MM.1S (cell line): ENCODE measurements at regions not wholly inside any gene's neighbourhood (a gene's known extent, or its start where the extent isn't known, plus 50 kb on each side); places are given as distances from the start of the nearest gene placed in this dataset.

ENCODE experiments used
- DNase-seq: peaks from one replicate; pipeline ENCODE4 v3.0.0-alpha.2; 2015
- H2AFZ ChIP-seq: fragments of 300-600 bp; sonication (generic); 2 replicates; pipeline ENCODE4 v1.6.0; 2016; ENCODE audit warnings: antibody characterized with exemption, low read length
- H3F3A ChIP-seq: fragments of 300-600 bp; sonication (generic); 2 replicates; pipeline ENCODE4 v1.6.1; 2016; ENCODE audit warnings: mild to moderate bottlenecking, antibody characterized with exemption, low read length, moderate library complexity, mixed read lengths; ENCODE audit not compliant: insufficient read depth
- H3K27ac ChIP-seq: fragments of 300-600 bp; sonication (generic); 2 replicates; pipeline ENCODE4 v1.5.1; 2016; ENCODE audit warnings: mild to moderate bottlenecking, low read length
- H3K27me3 ChIP-seq: fragments of 300-600 bp; sonication (generic); replicated peaks from 2 replicates; pipeline ENCODE4 v1.6.0; 2016; ENCODE audit warnings: low read length; ENCODE audit not compliant: insufficient read depth
- H3K36me3 ChIP-seq: fragments of 300-600 bp; sonication (generic); replicated peaks from 2 replicates; pipeline ENCODE4 v1.6.1; 2016; ENCODE audit warnings: mild to moderate bottlenecking, low read length, mixed read lengths; ENCODE audit not compliant: insufficient read depth
- H3K4me1 ChIP-seq: fragments of 300-600 bp; sonication (generic); 2 replicates; pipeline ENCODE4 v1.6.1; 2016; ENCODE audit warnings: low read length, mixed read lengths
- H3K4me2 ChIP-seq: fragments of 300-600 bp; sonication (generic); 2 replicates; pipeline ENCODE4 v1.6.0; 2016; ENCODE audit warnings: low read depth, low read length
- H3K4me3 ChIP-seq: fragments of 300-600 bp; sonication (generic); 2 replicates; pipeline ENCODE4 v1.5.1; 2016; ENCODE audit warnings: low read length, mixed read lengths
- H3K79me2 ChIP-seq: fragments of 300-600 bp; sonication (generic); 2 replicates; pipeline ENCODE4 v1.6.1; 2016; ENCODE audit warnings: mixed run types, low read length, mixed read lengths
- H3K9ac ChIP-seq: fragments of 300-600 bp; sonication (generic); 2 replicates; pipeline ENCODE4 v1.6.1; 2016; ENCODE audit warnings: low read length, mixed read lengths
- H3K9me2 ChIP-seq: fragments of 300-600 bp; sonication (generic); replicated peaks from 2 replicates; pipeline ENCODE4 v1.6.1; 2016; ENCODE audit warnings: mild to moderate bottlenecking, low read length, mixed read lengths; ENCODE audit not compliant: insufficient read depth
- H3K9me3 ChIP-seq: fragments of 300-600 bp; sonication (generic); replicated peaks from 2 replicates; pipeline ENCODE4 v1.6.1; 2016; ENCODE audit warnings: mild to moderate bottlenecking, low read length, mixed read lengths; ENCODE audit not compliant: insufficient read depth
- H4K20me1 ChIP-seq: fragments of 300-600 bp; sonication (generic); 2 replicates; pipeline ENCODE4 v1.6.1; 2016; ENCODE audit warnings: mild to moderate bottlenecking, low read length, moderate library complexity, mixed read lengths; ENCODE audit not compliant: insufficient read depth
- CTCF ChIP-seq: fragments of 300-600 bp; sonication (generic); IDR thresholded peaks from 2 replicates; pipeline ENCODE4 v1.5.1; 2016; ENCODE audit warnings: antibody characterized with exemption, low read length, mixed read lengths
- EZH2 ChIP-seq: fragments of 300-600 bp; sonication (generic); optimal IDR thresholded peaks from 2 replicates; pipeline ENCODE3; 2017; ENCODE audit warnings: low read depth, mild to moderate bottlenecking, antibody characterized with exemption, low read length, mixed read lengths
- EZH2phosphoT487 ChIP-seq: fragments of 300-600 bp; sonication (generic); IDR thresholded peaks from 2 replicates; pipeline ENCODE4 v1.6.1; 2018; ENCODE audit warnings: antibody characterized with exemption, low read length

- DNase-seq = no peak
- Histone ChIP-seq H3K27me3 (no peaks in the 10 kb centered on the region), H4K20me1 (no peaks in the 10 kb centered on the region), H3K4me1 (no peaks in the 10 kb centered on the region), H3K9me2 (no peaks in the 10 kb centered on the region), H3K36me3 (no peaks in the 10 kb centered on the region), H3K9ac (no peak overlapping the region), H3F3A (no peaks in the 10 kb centered on the region), H3K9me3 (no peaks in the 10 kb centered on the region), H3K27ac (no peak overlapping the region), H3K79me2 (no peaks in the 10 kb centered on the region), H2AFZ (no peak overlapping the region), H3K4me3 (no peak overlapping the region), H3K4me2 (no peak overlapping the region)
- TF ChIP-seq CTCF (no peak), EZH2 (no peak), EZH2phosphoT487 (no peak)
Measured at GRCh38 chr12:58521796-58522195, 398.5 kb downstream of the LRIG3 start.

- H3K4me1 ChIP-seq = no peaks in the 10 kb centered on the region
- TF ChIP-seq EZH2phosphoT487 (no peak), CTCF (no peak), EZH2 (no peak)
- DNase-seq = no peak
Measured at GRCh38 chr12:58523360-58523759, 396.9 kb downstream of the LRIG3 start.

GRCh38 chr12:58528271-58528670, 392.0 kb downstream of the LRIG3 start:
- H3K9me3 ChIP-seq = no peaks in the 10 kb centered on the region
- H4K20me1 ChIP-seq = no peaks in the 10 kb centered on the region
- no peak overlapping the region for H3K27ac ChIP-seq
- H3K79me2 ChIP-seq = no peaks in the 10 kb centered on the region
- H3K36me3 ChIP-seq = no peaks in the 10 kb centered on the region
- no peaks in the 10 kb centered on the region for H3K27me3 ChIP-seq
- no peak overlapping the region for H3K4me2 ChIP-seq
- 0 out of 2 replicates have a peak, but pooled peaks cover 8% of the 10 kb centered on the region for H3F3A ChIP-seq
- no peak overlapping the region for H3K9ac ChIP-seq
- H3K4me1 ChIP-seq = peaks cover 19% of the 10 kb centered on the region
- no peak overlapping the region for H3K4me3 ChIP-seq
- no peak for DNase-seq
- TF ChIP-seq CTCF = no peak
- no peak for TF ChIP-seq EZH2
- TF ChIP-seq EZH2phosphoT487 = no peak
- H2AFZ ChIP-seq = no peak overlapping the region
- H3K9me2 ChIP-seq = no peaks in the 10 kb centered on the region

More at GRCh38 chr12:58523360-58523759, 396.9 kb downstream of the LRIG3 start:
- H3F3A ChIP-seq = no peaks in the 10 kb centered on the region
- H3K4me2 ChIP-seq = no peak overlapping the region
- no peaks in the 10 kb centered on the region for H3K27me3 ChIP-seq
- no peaks in the 10 kb centered on the region for H3K36me3 ChIP-seq
- no peaks in the 10 kb centered on the region for H4K20me1 ChIP-seq
- no peak overlapping the region for H3K9ac ChIP-seq
- H3K9me3 ChIP-seq = no peaks in the 10 kb centered on the region
- no peak overlapping the region for H3K27ac ChIP-seq
- H3K79me2 ChIP-seq = no peaks in the 10 kb centered on the region
- H3K9me2 ChIP-seq = no peaks in the 10 kb centered on the region
- H2AFZ ChIP-seq = no peak overlapping the region
- H3K4me3 ChIP-seq = no peak overlapping the region
